Fibroblast of skin of abdomen (primary cell): ENCODE measurements at regions not wholly inside any gene's neighbourhood (a gene's known extent, or its start where the extent isn't known, plus 50 kb on each side); places are given as distances from the start of the nearest gene placed in this dataset.

ENCODE experiments used
- DNase-seq: peaks from one replicate; pipeline ENCODE4 v3.0.0-alpha.2; 2013

DNA sequence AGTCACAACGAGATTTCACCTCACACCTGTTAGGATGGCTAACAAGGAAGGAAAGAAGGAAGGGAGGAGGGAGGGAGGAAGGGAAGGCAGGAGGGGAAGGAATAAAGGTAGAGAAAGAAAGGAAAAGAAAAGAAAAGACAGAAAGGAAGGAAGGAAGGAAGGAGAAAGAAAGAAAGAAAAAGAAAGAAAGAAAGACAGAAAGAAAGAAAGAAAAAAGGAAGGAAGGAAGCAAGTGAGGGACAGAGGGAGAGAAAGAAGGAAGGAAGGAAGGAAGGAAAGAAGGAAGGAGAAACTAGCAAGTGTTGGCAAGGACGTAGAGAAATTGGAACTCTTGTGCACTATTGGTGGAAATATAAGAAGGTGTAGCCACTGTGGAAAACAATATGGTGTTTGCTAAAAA, 52.2 kb downstream of the CCDC185 start:
- no peak for DNase-seq

DNA sequence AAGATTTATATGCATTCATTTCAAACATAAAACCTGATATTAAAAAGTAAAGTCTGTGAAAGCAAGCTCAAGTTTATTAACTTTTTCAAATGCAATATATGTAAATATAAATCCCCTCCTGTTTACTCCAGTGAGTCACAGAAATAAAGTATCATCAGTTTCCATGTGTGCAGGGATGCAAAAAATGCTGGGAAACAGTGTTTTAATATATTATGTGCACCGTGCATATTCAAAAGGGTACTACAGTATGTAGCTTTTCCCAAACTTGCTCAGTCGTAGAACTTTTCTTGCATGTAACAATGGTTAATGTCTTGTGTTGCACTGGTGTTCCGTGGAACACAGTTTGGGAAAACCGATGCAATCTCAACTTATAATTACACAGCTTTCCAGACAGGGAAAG, 60.7 kb downstream of the CCDC185 start:
- DNase-seq = no peak

DNA sequence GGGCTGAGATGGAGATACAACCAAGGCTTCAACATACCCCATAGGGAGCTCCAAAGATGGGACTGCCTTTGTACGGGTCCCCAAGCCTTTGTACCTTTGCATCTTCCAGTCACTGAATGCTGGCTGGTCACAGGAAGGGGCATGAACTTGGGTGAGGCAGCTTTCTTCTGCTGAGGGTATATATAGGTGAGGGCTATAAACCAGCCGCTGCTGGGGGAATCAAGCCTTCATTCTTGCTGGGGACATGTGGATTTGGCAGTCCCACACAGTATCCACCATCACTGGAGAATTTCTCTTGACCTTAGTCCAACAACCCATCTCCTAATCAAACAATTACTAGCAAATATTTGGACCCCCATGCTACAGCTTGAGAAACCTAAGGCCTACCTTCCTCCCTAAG, 61.7 kb downstream of the CCDC185 start:
- no peak for DNase-seq

DNA sequence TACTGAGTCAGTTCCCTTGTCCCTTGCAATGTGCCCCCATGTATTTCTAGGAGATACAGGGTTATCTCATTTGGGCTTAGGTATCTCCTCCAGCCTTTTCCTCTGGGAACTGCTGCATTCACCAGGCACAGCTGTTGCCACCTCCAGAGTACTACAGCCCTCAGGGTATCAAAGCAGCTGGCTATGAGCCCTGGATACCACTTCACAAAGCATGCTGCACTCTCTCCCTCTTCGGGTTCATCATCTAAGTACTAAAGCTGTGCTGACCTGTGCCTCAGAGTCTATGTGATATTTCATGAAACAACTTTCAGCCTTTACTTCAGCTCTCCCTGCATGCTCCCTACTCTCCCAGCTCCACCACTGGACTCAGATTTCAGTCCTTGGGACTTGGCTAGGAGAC, 62.3 kb downstream of the CCDC185 start:
- DNase-seq = no peak

DNA sequence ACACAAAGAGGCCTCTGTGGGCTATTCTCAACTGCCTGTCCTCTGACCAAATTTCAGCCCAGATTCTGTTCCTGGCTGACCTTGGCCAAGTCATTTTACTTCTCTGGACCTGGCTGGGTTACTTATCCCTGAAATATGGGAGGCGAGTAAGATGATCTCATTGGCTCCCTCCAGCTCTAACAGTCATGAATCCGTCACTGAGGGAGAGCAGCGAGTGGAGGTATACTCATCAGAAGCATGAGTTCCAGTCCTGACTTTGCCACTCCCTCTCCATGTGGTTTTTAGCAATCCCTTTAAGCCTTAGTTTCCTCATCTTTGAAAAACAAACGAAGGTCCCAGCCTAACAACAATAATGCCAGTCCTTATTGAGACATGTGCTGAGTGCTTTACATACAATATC, 63.5 kb downstream of the CCDC185 start:
- no peak for DNase-seq

DNA sequence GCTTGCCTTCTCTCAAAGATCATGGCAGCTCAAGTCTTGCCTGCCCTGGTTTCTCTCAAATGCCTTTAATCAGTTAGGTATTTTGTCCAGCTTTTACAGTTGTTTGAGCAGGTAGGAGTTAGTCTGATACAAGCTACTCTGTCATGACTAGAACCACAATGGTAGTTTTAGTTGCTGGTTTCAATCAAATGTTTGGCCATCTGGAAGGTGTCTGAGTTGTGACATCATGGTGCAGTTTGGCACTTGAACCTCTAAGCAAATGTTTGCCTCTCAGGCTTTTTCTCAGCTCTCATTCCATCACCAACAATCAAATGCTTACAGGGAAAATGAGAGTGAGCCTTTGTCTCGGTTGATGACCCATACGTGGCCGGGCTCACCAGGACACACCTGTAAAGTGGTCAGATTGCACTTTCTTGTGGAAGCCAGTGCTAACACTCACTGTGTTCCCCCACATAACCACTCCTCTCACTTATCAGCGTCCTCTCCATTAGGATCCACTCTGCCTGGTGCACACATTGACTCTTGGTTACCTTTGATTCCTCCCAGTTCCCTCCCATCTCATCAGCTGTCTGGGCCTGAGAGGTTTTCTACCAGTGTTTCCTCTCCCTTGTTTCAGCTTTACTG, 67.5 kb downstream of the CCDC185 start:
- DNase-seq = no peak

DNA sequence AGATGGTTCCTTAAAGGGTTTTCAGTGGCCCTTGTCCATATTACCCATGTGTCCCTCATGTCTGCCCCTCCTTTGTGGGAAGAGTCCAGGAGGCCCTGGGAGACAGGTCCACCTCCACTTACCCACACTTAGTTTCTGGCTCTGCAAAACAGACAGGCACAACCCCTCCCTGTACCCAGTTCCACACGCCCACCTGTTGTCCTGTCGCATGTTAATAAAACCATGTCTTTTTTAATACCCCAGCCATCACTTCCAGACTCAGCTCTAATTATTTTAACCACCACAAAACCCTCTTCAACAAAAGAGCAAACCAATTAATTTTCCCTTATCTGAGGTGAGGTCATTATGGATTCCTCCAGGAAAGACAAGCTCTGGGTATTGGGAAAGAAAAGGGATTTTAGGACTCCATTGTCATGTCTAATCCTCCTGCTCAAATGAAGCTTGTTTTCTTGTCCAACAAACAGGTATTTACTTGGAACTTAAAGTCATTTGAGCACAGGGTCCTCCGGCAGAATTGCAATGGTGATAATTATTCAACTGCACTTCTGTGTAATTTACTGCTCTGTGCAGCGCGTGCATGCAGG, 68.9 kb downstream of the CCDC185 start:
- DNase-seq = no peak

DNA sequence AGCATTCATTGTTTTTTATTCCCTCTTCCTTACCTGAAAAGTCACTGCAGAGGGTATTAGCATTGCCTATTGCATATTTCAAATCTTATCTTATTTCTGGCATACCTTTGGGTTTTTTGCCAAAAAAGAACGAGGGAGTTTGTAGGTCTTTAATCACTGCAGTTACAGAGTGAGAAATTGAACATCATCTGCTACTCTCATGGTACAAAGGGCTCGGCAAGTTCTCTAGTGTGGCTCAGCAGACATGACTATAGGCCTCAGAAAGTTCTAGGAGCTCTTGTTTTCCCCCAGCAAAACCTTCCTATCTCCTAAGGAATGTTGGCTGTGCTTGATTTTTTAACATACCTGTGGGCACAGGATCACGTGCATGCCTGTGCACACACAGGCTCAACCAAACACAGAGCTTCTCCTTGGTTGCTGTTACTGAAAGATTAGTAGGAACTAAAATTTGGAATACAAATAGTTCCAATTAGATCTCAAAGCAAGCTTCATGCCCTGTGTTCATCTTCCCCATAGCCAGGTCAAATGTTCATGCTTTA, 69.7 kb downstream of the CCDC185 start:
- no peak for DNase-seq

DNA sequence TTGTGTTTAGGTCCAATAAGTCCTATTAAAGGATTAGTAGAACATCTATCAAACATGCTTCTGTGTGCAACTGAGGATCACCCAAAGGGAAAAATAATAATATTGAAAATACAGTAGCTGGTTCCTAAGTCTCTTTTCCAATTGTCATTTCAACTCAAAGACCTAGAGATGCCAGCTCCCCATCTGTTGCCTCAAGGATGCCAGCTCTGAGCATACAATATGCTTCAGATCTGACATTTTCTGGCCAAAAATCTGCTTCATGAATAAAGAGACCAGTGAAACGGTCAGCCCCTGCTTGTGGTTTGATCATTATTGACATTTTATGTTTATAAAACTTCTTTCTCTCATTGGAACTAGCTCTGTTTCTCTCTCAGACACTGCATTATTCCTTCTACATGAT, 72.9 kb downstream of the CCDC185 start:
- DNase-seq = no peak

DNA sequence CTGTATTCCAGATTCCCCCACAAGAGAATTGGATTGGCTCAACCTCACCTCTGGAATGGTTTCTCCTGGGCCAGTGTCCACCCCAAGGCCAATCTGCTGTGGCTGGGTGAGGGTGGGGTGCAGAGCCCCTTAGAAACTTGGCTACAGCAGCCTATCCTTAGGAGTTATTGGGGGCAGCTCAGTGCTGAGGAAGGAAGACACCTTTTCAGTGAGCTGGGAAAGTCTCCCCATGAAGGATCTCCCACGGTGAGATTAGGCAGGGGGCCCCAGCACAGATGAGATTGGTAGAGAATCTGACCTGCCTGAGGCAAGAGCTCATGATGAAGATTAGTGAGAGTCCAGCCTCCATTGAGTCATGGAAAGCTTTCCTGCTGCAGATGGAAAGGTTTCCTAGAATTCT, 78.4 kb downstream of the CCDC185 start:
- no peak for DNase-seq

DNA sequence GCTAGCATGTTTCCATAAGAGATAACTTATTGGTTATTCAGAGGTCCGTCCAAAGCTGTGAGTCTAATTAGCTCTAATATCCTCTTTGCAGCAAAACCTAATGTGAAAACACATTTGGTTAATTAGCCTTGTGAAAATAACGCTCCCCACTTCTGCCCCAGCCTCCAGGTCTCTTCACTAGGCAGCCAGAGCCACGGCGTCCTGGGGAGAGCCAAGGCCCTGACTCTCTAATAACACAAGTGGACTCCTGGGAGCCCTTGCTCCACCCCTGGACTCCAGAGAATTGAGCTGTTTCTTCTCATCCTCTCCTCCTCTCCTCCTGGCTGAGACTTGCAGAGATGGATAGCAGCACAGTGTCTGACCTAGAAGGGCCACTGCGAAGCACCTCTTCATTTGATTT, 78.8 kb downstream of the CCDC185 start:
- DNase-seq = no peak

DNA sequence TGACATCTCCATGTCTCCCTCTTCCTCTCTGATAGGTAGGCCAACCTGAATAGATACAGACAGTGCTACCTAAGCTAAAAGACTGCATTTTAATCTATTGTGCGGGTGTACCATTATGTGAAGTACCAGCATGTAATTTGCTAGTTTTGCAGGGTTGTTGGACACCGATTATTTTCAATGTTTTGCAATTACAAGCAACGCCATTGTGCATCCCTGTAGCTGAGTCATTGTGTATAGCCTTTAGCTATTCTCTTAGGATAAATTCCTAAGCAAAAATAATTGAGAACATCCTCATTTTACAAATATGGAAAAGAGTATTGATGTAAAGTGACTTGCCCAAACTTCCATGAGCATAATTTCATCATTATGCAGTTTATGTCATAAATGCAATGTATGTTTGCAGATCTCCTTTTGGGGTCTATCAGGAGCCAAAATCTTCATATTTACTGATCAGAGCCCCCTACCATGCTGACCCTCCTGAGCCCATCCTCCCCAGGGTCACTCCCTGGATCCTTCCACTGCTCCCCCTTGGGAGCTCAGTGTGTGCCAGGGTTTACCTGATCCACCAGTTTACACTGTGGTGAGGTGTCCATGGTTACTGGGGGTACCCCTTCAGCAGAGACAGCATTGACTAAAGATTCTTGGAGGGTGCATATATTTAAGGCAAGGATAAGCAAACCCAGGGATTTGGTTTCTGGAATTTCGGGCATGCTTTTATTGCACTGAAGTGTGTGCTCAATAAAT, 80.6 kb downstream of the CCDC185 start:
- DNase-seq = no peak

DNA sequence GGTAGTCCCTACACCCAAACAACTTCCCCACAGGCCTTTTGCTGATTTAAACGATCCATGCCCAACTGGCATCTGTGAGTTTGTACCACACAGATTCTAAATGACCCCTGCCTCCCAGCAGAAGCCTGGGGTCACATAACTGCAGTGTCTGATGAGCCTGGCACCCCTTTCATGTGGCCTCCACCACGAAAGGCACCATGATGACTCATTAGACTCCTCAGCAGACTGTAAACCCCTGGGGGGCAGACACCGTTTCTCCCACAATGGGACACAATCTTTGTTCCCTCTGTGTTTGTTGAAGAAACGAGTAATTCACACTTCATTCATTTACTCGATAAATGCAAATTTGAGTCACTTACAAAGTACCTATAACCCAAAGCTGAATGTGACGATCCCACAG, 81.6 kb downstream of the CCDC185 start:
- DNase-seq = no peak

DNA sequence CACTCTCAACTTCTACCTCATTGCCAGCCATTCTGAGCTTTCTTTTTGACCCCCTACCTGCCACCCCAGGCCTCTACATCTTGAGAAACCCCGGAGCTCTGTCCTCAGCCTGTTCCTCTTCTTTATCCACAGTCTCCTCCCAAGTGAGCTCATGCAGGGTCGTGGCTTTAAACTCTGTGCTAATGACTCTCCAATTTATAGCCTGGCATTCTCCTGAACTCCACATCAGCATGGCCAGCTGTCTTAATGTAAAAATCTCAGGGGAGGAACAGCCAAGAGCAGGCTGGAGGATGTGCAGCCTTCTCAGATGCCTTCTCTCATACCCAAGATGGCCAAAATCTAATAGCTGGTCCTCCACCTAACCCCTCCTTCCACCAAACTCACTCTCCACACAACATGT, 84.2 kb downstream of the CCDC185 start:
- DNase-seq = no peak

DNA sequence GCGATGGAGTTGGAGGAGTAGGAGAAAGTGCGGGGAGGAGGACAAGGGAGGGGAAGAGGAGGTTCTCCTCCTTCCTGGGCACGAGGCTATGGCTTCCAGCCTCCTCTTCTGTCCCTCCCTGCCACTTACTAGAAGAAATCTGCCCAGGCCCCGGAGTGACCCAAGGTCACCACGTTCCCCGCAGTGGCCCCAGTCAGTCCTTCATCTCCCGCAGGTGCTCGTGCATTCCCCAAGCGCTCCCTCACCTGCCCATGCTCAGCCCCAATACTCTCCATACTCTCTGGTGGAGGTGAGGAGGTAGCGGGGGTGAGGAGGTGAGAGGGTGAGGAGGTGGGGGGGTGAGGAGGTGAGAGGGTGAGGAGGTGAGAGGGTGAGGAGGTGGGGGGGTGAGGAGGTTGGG, 85.4 kb downstream of the CCDC185 start:
- DNase-seq = no peak

DNA sequence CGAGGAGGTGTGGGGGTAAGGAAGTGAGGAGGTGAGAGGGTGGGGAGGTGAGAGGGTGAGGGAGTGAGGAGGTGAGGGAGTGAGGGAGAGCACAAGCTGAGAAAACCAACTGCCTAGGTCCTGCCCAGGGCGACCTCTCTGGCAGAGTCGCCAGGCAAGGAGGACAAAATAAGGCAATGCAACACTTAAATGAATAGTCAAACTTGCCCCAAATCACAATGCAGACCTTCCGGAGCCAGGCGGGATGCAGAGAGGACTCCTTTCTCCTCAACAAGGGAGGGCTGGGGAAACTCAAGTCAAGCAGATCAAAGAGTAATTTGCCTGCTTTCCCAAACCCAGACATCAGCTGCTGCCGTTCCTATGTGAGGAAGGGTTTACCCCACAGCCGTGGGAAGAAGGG, 86.0 kb downstream of the CCDC185 start:
- DNase-seq = no peak

DNA sequence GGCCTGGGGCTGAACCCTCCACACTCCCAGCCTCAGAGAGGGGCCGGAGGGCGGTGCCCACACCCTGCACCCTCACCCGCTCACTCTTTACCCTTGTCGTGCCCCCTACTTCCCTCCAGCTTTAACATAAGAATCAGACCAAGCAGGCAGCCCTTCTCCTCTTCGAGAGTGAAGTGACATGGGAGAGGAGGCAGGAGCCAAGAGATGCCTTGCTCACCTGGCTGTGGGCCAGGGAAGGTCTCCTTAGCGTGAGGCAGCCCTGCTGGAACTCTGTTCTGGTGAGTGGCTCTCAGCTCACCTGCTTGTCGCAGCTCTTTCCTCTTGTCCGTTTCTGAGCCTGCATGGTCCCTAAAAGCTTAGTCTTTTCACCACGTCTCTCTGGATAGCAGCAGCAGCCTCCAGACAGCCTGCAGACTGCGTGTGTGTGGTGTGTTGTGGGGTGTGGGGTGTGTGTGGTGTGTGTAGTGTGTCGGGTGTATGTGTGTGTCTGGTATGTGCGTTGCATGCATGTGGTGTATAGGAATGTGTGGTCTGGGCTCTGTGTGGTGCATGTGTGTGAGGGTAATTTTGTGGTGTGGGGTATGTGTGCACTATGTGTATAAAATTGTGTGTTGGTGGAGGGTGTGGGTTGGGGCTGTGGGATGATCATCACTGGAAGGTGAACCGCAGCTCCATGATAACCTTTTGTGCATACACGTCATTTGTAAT, 86.7 kb downstream of the CCDC185 start:
- DNase-seq = peak; percentile 27

DNA sequence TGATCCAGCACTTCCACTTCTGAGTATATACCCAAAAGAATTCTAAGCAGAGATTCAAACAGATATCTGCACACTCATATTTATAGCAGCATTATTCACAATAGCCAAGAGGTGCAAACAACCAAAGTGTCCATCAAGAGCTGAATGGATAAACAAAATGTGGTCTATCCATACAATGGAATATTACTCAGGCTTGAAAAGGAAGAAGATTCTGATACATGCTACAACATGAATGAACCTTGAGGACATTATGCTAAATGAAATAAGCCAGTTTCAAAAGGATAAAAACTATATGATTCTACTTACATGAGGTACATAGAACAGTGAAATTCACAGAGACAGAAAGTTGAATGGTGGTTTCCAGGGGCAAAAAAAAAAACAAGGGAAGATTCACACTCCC, 88.9 kb downstream of the CCDC185 start:
- DNase-seq = no peak

DNA sequence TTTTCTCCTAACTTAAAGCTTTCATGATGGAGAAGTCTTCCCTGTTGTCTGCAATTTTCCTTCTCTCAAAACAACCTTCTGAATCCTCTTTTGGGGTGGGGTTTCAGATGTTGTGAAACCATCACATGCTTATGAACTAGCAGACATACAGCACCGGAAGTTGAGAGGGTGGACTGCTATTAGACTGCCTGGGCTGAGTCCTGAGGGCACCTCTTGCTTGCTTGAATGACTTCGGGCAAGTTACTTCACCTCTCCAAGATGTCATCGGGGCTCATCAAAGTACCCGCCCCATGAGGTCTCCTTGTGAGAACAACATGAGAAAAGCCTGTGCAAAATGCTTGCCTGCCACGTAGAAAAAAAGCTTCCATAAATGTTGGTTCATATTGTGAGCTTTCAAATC, 89.6 kb downstream of the CCDC185 start:
- DNase-seq = no peak

DNA sequence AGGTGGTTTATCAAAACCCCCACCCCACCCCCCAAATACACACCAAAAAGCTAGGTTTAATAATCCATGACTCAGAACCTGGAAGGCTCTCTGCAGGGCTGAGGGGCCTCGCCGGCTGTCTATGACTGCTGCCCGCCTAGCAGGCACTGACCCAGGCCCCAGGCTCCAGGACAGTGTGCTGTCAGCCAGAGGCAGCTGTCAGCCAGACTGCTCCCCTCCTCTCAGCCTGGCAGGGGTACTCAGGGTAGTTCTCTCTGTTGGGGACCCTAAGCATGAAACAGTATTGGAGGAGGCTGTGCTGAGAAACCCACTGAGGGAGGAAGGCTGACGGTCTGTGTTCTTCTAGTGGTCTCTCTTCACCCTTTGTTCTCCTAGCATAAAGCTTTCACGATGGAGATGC, 90.3 kb downstream of the CCDC185 start:
- no peak for DNase-seq

DNA sequence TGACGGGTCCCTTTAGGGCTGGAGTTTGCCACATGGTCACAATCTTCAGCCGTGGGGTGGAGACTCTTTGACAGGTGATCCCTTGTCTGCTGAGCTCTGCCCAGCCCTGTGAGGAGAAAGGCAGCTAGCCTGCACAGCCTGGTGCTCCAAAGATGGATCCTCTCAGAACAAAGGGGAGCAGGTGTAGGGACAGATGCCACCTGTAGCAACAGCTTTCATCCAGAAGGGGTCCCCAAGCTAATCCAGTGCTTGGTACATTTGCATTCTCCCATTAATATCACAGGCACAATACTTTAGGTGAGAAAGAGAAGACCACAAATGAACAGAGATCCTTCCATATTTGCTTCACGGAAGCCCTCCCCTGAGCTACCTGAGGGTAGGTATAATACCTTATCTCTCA, 93.2 kb downstream of the CCDC185 start:
- DNase-seq = no peak

DNA sequence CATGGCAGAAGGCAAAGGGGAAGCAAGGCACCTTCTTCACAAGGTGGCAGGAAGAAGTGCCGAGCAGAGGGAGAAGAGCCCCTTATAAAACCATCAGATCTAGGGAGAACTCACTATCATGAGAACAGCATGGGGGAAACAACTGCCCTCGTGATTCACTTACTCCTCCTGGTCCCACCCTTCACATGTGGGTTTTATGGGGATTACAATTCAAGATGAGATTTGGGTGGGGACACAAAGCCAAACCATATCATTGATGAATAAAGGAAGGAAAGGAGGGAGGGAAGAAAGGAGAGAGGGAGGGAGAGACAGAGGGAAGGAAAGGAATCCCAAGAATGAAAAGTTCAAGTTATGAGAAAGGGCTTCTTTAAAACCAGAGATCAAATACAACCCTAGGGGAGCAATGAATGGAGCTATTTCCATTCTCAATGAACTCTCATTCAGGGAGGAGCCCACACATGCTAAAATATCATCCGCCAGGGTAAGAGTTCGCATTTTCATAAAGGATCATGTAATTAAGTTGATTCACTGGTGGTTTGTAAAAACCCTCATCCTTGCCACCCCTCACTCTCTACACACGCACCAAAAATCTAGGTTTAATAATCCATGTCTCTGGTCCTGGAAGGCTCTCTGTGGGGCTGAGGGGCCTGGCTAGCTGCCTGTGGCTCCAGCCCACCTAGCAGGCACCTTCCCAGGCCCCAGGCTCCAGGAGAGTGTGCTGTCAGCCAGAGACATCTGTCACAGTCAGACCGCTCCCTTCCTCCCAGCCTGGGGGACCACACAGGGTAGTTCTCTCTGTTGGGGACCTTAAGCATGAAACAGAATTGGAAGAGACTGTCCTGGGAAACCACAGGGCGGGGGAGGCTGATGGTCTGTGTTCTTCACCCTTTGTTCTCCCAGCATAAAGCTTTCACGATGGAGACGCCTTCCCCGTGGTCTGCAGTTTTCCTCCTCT, 94.0 kb downstream of the CCDC185 start:
- DNase-seq = no peak
